ENCODE measurements at regions not wholly inside any gene's neighbourhood (a gene's known extent, or its start where the extent isn't known, plus 50 kb on each side); places are given as distances from the start of the nearest gene placed in this dataset.

GRCh38 chr7:115233809-115234208 lies 311.9 kb downstream of the MDFIC start:
- WGBS (ENCODE audit: insufficient coverage, insufficient replicate concordance, low lambda C conversion rate, missing lambda C conversion rate), result 11% methylated on average over 3 of the region's 3 CpGs
- in situ Hi-C loops (cut with MboI) (no loop called here), intact Hi-C loops (cut with micrococcal nuclease; ENCODE audit: unreplicated experiment) (no loop called here)
- Histone ChIP-seq H3K36me3 (ENCODE audit: control insufficient read depth in 2 of 2, insufficient read depth in 2 of 2, low read length in 1 of 2) (no peaks in the 10 kb centered on the region), H3K9me3 (replicated peaks; ENCODE audit: control insufficient read depth, insufficient read depth, low read length) (no peaks in the 10 kb centered on the region; the same call in 2 of the 3 replicates), H3K4me2 (ENCODE audit: control insufficient read depth, insufficient read depth) (no peak overlapping the region), H4K20me1 (ENCODE audit: control insufficient read depth, insufficient read depth) (no peaks in the 10 kb centered on the region), H3K4me1 (ENCODE audit: control insufficient read depth, insufficient read depth, low read length) (no peaks in the 10 kb centered on the region), H3K27ac (ENCODE audit: control insufficient read depth, insufficient read depth) (no peak overlapping the region), H3K27me3 (replicated peaks in 1 of 2; ENCODE audit: control insufficient read depth in 2 of 2, insufficient read depth in 2 of 2, low read length in 1 of 2) (no peaks in the 10 kb centered on the region; a peak in 1 of 4 replicates), H3K79me2 (ENCODE audit: control insufficient read depth, insufficient read depth, low read length) (no peaks in the 10 kb centered on the region), H3K4me3 (no peak overlapping the region), H2AFZ (ENCODE audit: control insufficient read depth, low read depth, low read length) (no peak overlapping the region), H3K9ac (ENCODE audit: control insufficient read depth, insufficient read depth, low read length) (no peak overlapping the region)
- no peak for DNase-seq (ENCODE audit: low read depth, low spot score)
- no peak for ATAC-seq
- ChIA-PET RAD21 (ENCODE audit: unreplicated experiment) (no interaction called here), POLR2A (no interaction called here), CTCF (no interaction called here), SMC1A (ENCODE audit: uncharacterized antibody, unreplicated experiment) (interaction anchor here (1.2 kb wide), 1 partner anchor 16 kb away, joined by 4 read pairs; no protein-coding TSS in a partner anchor)
- no TSS peak for BruUV-seq (replicated peaks)
- FAIRE-seq, result no peak
- TF ChIP-seq ESRRA (IDR thresholded peaks at IDR 0.05; ENCODE audit: low read length) (no peak), BACH1 (IDR thresholded peaks at IDR 0.05; ENCODE audit: borderline replicate concordance) (no peak), NKRF (conservative IDR thresholded peaks at IDR 0.05) (no peak), LARP7 (IDR thresholded peaks at IDR 0.05) (no peak), KDM1A (IDR thresholded peaks at IDR 0.05; ENCODE audit: borderline replicate concordance) (no peak), E2F8 (IDR thresholded peaks at IDR 0.05; ENCODE audit: low read depth, partially characterized antibody) (no peak), ZNF687 (IDR thresholded peaks at IDR 0.05) (no peak), SREBF1 (IDR thresholded peaks at IDR 0.05; ENCODE audit: low read length) (no peak), ETV6 (conservative IDR thresholded peaks at IDR 0.05 in 1 of 2, IDR thresholded peaks at IDR 0.05 in 1 of 2; ENCODE audit: borderline replicate concordance in 1 of 2, low read depth in 1 of 2) (no peak), NFYB (IDR thresholded peaks at IDR 0.05; ENCODE audit: insufficient read depth, low read depth, low read length) (no peak), POLR2AphosphoS2 (IDR thresholded peaks at IDR 0.05; ENCODE audit: low read depth, low read length) (no peak), WRNIP1 (IDR thresholded peaks at IDR 0.05; ENCODE audit: borderline replicate concordance, low read depth, low read length) (no peak), EGR1 (IDR thresholded peaks at IDR 0.05; ENCODE audit: borderline replicate concordance in 1 of 2, low read depth in 2 of 2, low read length in 2 of 2) (no peak), CEBPB (IDR thresholded peaks at IDR 0.05; ENCODE audit: borderline replicate concordance in 1 of 2, low read depth in 2 of 2, low read length in 2 of 2) (no peak), ELK1 (IDR thresholded peaks at IDR 0.05; ENCODE audit: low read depth, low read length) (no peak)
